ENCODE measurements at regions not wholly inside any gene's neighbourhood (a gene's known extent, or its start where the extent isn't known, plus 50 kb on each side); places are given as distances from the start of the nearest gene placed in this dataset.
"Not testable (repeated sequence)": the region's sequence is repeated elsewhere in the genome, so short reads cannot be mapped to it uniquely, and the experiment has no call there.

- no peaks in the 10 kb centered on the region for H3K36me3 ChIP-seq (ENCODE audit: insufficient read depth, low read length)
- no peak overlapping the region for H3K9ac ChIP-seq (ENCODE audit: low read depth, low read length)
- H3K4me3 ChIP-seq (ENCODE audit: low read length), result no peak overlapping the region
- no peaks in the 10 kb centered on the region for H3K4me1 ChIP-seq (ENCODE audit: insufficient read depth, low read length)
- 97% methylated on average over 5 of the region's 5 CpGs for WGBS
- no peaks in the 10 kb centered on the region; the same call in 1 of the 2 replicates for H3K9me3 ChIP-seq (ENCODE audit: insufficient read depth, low read depth, low read length)
- H3K27ac ChIP-seq (ENCODE audit: low read depth, low read length), result no peak overlapping the region
- no peaks in the 10 kb centered on the region for H3K27me3 ChIP-seq (ENCODE audit: insufficient read depth, low read length)
These were observed 67.3 kb upstream of the NT5E start for GRCh38 chr6:85382541-85382940.

GRCh38 chr6:85372915-85373270 is 77.0 kb upstream of the NT5E start:
- Histone ChIP-seq H3K9me3 (ENCODE audit: insufficient read depth, low read depth, low read length) (peaks cover 6% of the 10 kb centered on the region; the same call in 1 of the 2 replicates), H3K4me3 (ENCODE audit: low read length) (no peak overlapping the region), H3K9ac (ENCODE audit: low read depth, low read length) (no peak overlapping the region), H3K27me3 (ENCODE audit: insufficient read depth, low read length) (no peaks in the 10 kb centered on the region), H3K36me3 (ENCODE audit: insufficient read depth, low read length) (no peaks in the 10 kb centered on the region), H3K27ac (ENCODE audit: low read depth, low read length) (no peak overlapping the region), H3K4me1 (ENCODE audit: insufficient read depth, low read length) (no peaks in the 10 kb centered on the region; the same call in 1 of the 2 replicates)
- 98% methylated on average over 2 of the region's 2 CpGs for WGBS

GRCh38 chr6:85372188-85372914 is 77.5 kb upstream of the NT5E start:
- no peak overlapping the region for H3K9ac ChIP-seq (ENCODE audit: low read depth, low read length)
- no peaks in the 10 kb centered on the region for H3K36me3 ChIP-seq (ENCODE audit: insufficient read depth, low read length)
- H3K4me3 ChIP-seq (ENCODE audit: low read length), result no peak overlapping the region
- no peaks in the 10 kb centered on the region; the same call in 1 of the 2 replicates for H3K4me1 ChIP-seq (ENCODE audit: insufficient read depth, low read length)
- peaks cover 6% of the 10 kb centered on the region; the same call in 1 of the 2 replicates for H3K9me3 ChIP-seq (ENCODE audit: insufficient read depth, low read depth, low read length)
- 89% methylated on average over 9 of the region's 9 CpGs for WGBS
- no peaks in the 10 kb centered on the region for H3K27me3 ChIP-seq (ENCODE audit: insufficient read depth, low read length)
- no peak overlapping the region for H3K27ac ChIP-seq (ENCODE audit: low read depth, low read length)

- H3K9me3 ChIP-seq (ENCODE audit: insufficient read depth, low read depth, low read length), result no peaks in the 10 kb centered on the region
- 90% methylated on average over 4 of the region's 5 CpGs for WGBS
- H3K9ac ChIP-seq (ENCODE audit: low read depth, low read length), result no peak overlapping the region
- no peak overlapping the region for H3K4me3 ChIP-seq (ENCODE audit: low read length)
- H3K36me3 ChIP-seq (ENCODE audit: insufficient read depth, low read length), result no peaks in the 10 kb centered on the region
- H3K27me3 ChIP-seq (ENCODE audit: insufficient read depth, low read length), result no peaks in the 10 kb centered on the region
- H3K27ac ChIP-seq (ENCODE audit: low read depth, low read length), result no peak overlapping the region
- no peaks in the 10 kb centered on the region; the same call in 1 of the 2 replicates for H3K4me1 ChIP-seq (ENCODE audit: insufficient read depth, low read length)
These were observed 81.3 kb upstream of the NT5E start for GRCh38 chr6:85368631-85369030.

GRCh38 chr6:85364344-85364743 is 85.5 kb upstream of the NT5E start:
- Histone ChIP-seq H3K9ac (ENCODE audit: low read depth, low read length) (no peak overlapping the region), H3K27ac (ENCODE audit: low read depth, low read length) (no peak overlapping the region), H3K36me3 (ENCODE audit: insufficient read depth, low read length) (no peaks in the 10 kb centered on the region), H3K4me3 (ENCODE audit: low read length) (no peak overlapping the region), H3K9me3 (ENCODE audit: insufficient read depth, low read depth, low read length) (no peaks in the 10 kb centered on the region), H3K27me3 (ENCODE audit: insufficient read depth, low read length) (no peaks in the 10 kb centered on the region), H3K4me1 (ENCODE audit: insufficient read depth, low read length) (no peaks in the 10 kb centered on the region; the same call in 1 of the 2 replicates)
- 93% methylated on average over 2 of the region's 2 CpGs for WGBS

- no peaks in the 10 kb centered on the region for H3K36me3 ChIP-seq (ENCODE audit: insufficient read depth, low read length)
- no peak overlapping the region for H3K9ac ChIP-seq (ENCODE audit: low read depth, low read length)
- no peak overlapping the region for H3K4me3 ChIP-seq (ENCODE audit: low read length)
- no peaks in the 10 kb centered on the region for H3K27me3 ChIP-seq (ENCODE audit: insufficient read depth, low read length)
- no peaks in the 10 kb centered on the region for H3K9me3 ChIP-seq (ENCODE audit: insufficient read depth, low read depth, low read length)
- no peaks in the 10 kb centered on the region; the same call in 1 of the 2 replicates for H3K4me1 ChIP-seq (ENCODE audit: insufficient read depth, low read length)
- 99% methylated on average over 2 of the region's 2 CpGs for WGBS
- no peak overlapping the region for H3K27ac ChIP-seq (ENCODE audit: low read depth, low read length)
These were observed 86.0 kb upstream of the NT5E start for GRCh38 chr6:85363870-85364269.

GRCh38 chr6:85362652-85363310 is 87.1 kb upstream of the NT5E start:
- WGBS, result 100% methylated on average over 2 of the region's 2 CpGs
- no peak overlapping the region for H3K4me3 ChIP-seq (ENCODE audit: low read length)
- H3K9me3 ChIP-seq (ENCODE audit: insufficient read depth, low read depth, low read length), result no peaks in the 10 kb centered on the region
- H3K27ac ChIP-seq (ENCODE audit: low read depth, low read length), result no peak overlapping the region
- H3K4me1 ChIP-seq (ENCODE audit: insufficient read depth, low read length), result no peaks in the 10 kb centered on the region; the same call in 1 of the 2 replicates
- no peak overlapping the region for H3K9ac ChIP-seq (ENCODE audit: low read depth, low read length)
- H3K36me3 ChIP-seq (ENCODE audit: insufficient read depth, low read length), result no peaks in the 10 kb centered on the region
- H3K27me3 ChIP-seq (ENCODE audit: insufficient read depth, low read length), result no peaks in the 10 kb centered on the region

GRCh38 chr6:85361643-85362014 is 88.3 kb upstream of the NT5E start:
- Histone ChIP-seq H3K36me3 (ENCODE audit: insufficient read depth, low read length) (no peaks in the 10 kb centered on the region), H3K27me3 (ENCODE audit: insufficient read depth, low read length) (no peaks in the 10 kb centered on the region), H3K9me3 (ENCODE audit: insufficient read depth, low read depth, low read length) (no peaks in the 10 kb centered on the region), H3K9ac (ENCODE audit: low read depth, low read length) (no peak overlapping the region), H3K27ac (ENCODE audit: low read depth, low read length) (no peak overlapping the region), H3K4me1 (ENCODE audit: insufficient read depth, low read length) (no peaks in the 10 kb centered on the region; the same call in 1 of the 2 replicates), H3K4me3 (ENCODE audit: low read length) (no peak overlapping the region)
- 96% methylated on average over 2 of the region's 2 CpGs for WGBS

- WGBS, result 79% methylated on average over 1 of the region's 1 CpG
- H3K4me1 ChIP-seq (ENCODE audit: insufficient read depth, low read length), result no peaks in the 10 kb centered on the region; the same call in 1 of the 2 replicates
- H3K36me3 ChIP-seq (ENCODE audit: insufficient read depth, low read length), result no peaks in the 10 kb centered on the region
- H3K4me3 ChIP-seq (ENCODE audit: low read length), result no peak overlapping the region
- no peaks in the 10 kb centered on the region for H3K27me3 ChIP-seq (ENCODE audit: insufficient read depth, low read length)
- no peak overlapping the region for H3K9ac ChIP-seq (ENCODE audit: low read depth, low read length)
- H3K27ac ChIP-seq (ENCODE audit: low read depth, low read length), result no peak overlapping the region
- no peaks in the 10 kb centered on the region for H3K9me3 ChIP-seq (ENCODE audit: insufficient read depth, low read depth, low read length)
These were observed 88.9 kb upstream of the NT5E start for GRCh38 chr6:85360794-85361642.

- Histone ChIP-seq H3K9me3 (ENCODE audit: insufficient read depth, low read depth, low read length) (no peaks in the 10 kb centered on the region), H3K4me1 (ENCODE audit: insufficient read depth, low read length) (no peaks in the 10 kb centered on the region; the same call in 1 of the 2 replicates), H3K27ac (ENCODE audit: low read depth, low read length) (no peak overlapping the region), H3K36me3 (ENCODE audit: insufficient read depth, low read length) (no peaks in the 10 kb centered on the region), H3K9ac (ENCODE audit: low read depth, low read length) (no peak overlapping the region), H3K4me3 (ENCODE audit: low read length) (no peak overlapping the region), H3K27me3 (ENCODE audit: insufficient read depth, low read length) (no peaks in the 10 kb centered on the region)
- 0% methylated on average over 1 of the region's 1 CpG for WGBS
These were observed 92.2 kb upstream of the NT5E start for GRCh38 chr6:85357651-85358050.

- not testable (repeated sequence) for H3K36me3 ChIP-seq (ENCODE audit: insufficient read depth, low read length); H3K4me3 ChIP-seq (ENCODE audit: low read length); H3K4me1 ChIP-seq (ENCODE audit: insufficient read depth, low read length); H3K27ac ChIP-seq (ENCODE audit: low read depth, low read length); H3K27me3 ChIP-seq (ENCODE audit: insufficient read depth, low read length); H3K9me3 ChIP-seq (ENCODE audit: insufficient read depth, low read depth, low read length); H3K9ac ChIP-seq (ENCODE audit: low read depth, low read length)
- no CpG with 5 or more reads among the region's 3 CpGs for WGBS
These were observed 93.1 kb upstream of the NT5E start for GRCh38 chr6:85356743-85357142.

Measured in HUES64 (cell line).